Transverse colon (tissue), 3 donors: ENCODE measurements at regions not wholly inside any gene's neighbourhood (a gene's known extent, or its start where the extent isn't known, plus 50 kb on each side); places are given as distances from the start of the nearest gene placed in this dataset.

Experiments
- EP300 ChIP-seq: sonication (generic); formaldehyde crosslinking; IDR thresholded peaks from one replicate; pipeline ENCODE4 v1.6.1; 2017; ENCODE audit warnings: antibody characterized with exemption, low read depth
- TF ChIP-seq, protein P1 (sequence below), 5 experiments: fragments of 200-600 bp in 3 of 5; fragments of 450-650 bp in 2 of 5; sonication (generic) in 3 of 5; IDR thresholded peaks; 1 replicate in 2 of 5; 2 replicates in 3 of 5; pipeline ENCODE4 v1.5.1; 2016 to 2017; ENCODE audit warnings: antibody characterized with exemption in 5 of 5, inconsistent platforms in 3 of 5, mild to moderate bottlenecking in 2 of 5, moderate library complexity in 1 of 5

DNA sequence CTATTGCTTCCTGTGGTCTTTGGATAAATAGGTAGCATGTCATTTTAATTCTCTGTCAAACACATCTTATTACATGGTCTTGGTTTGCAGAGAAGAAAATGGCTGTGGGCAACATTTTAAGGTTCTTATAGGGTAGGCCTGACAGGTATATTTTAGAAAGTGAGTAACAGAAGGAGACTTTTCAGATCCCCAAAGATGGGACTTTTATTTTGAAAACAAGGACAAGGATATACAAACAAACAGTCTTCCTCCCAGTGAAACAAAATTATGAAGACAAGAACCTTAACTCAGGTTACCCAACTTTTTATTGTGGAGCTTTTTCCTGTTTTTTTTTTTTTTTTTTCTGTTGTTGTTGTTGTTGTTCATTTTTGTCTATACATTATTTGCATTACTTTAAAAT is 916.2 kb downstream of the NTRK3 start:
- TF ChIP-seq EP300: no peak
- TF ChIP-seq, protein P1, sequence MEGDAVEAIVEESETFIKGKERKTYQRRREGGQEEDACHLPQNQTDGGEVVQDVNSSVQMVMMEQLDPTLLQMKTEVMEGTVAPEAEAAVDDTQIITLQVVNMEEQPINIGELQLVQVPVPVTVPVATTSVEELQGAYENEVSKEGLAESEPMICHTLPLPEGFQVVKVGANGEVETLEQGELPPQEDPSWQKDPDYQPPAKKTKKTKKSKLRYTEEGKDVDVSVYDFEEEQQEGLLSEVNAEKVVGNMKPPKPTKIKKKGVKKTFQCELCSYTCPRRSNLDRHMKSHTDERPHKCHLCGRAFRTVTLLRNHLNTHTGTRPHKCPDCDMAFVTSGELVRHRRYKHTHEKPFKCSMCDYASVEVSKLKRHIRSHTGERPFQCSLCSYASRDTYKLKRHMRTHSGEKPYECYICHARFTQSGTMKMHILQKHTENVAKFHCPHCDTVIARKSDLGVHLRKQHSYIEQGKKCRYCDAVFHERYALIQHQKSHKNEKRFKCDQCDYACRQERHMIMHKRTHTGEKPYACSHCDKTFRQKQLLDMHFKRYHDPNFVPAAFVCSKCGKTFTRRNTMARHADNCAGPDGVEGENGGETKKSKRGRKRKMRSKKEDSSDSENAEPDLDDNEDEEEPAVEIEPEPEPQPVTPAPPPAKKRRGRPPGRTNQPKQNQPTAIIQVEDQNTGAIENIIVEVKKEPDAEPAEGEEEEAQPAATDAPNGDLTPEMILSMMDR (IDR thresholded peaks at IDR 0.05): no peak
